Neural progenitor cell (in vitro differentiated cells): ENCODE measurements at regions not wholly inside any gene's neighbourhood (a gene's known extent, or its start where the extent isn't known, plus 50 kb on each side); places are given as distances from the start of the nearest gene placed in this dataset.

ENCODE experiments used
- DNase-seq: peaks from one replicate; pipeline ENCODE4 v3.0.0-alpha.2; 2016; ENCODE audit warnings: low spot score
- H2AFZ ChIP-seq: fragments of 200-600 bp; sonication (generic); replicated peaks from 2 replicates; pipeline ENCODE4 v1.6.1; 2016; ENCODE audit warnings: antibody characterized with exemption
- H3F3A ChIP-seq: fragments of 200-600 bp; sonication (generic); 2 replicates; pipeline ENCODE4 v1.6.1; 2016; ENCODE audit warnings: antibody characterized with exemption, low read depth
- H3K27ac ChIP-seq: fragments of 200-600 bp; sonication (generic); 2 replicates; pipeline ENCODE4 v1.5.1; 2016; ENCODE audit warnings: mild to moderate bottlenecking
- H3K27me3 ChIP-seq: fragments of 200-600 bp; sonication (generic); 2 replicates; pipeline ENCODE4 v1.6.1; 2016; ENCODE audit warnings: mild to moderate bottlenecking, moderate library complexity
- H3K36me3 ChIP-seq: fragments of 200-600 bp; sonication (generic); 2 replicates; pipeline ENCODE4 v1.5.1; 2016
- H3K4me1 ChIP-seq: fragments of 200-600 bp; sonication (generic); 2 replicates; pipeline ENCODE4 v1.6.1; 2016; ENCODE audit warnings: mixed run types
- H3K4me2 ChIP-seq: fragments of 200-600 bp; sonication (generic); 2 replicates; pipeline ENCODE4 v1.6.1; 2016
- H3K4me3 ChIP-seq: fragments of 200-600 bp; sonication (generic); 2 replicates; pipeline ENCODE4 v1.5.1; 2016
- H3K79me2 ChIP-seq: fragments of 200-600 bp; sonication (generic); 2 replicates; pipeline ENCODE4 v1.6.1; 2016; ENCODE audit warnings: low read depth
- H3K9ac ChIP-seq: fragments of 200-600 bp; sonication (generic); 2 replicates; pipeline ENCODE4 v1.6.1; 2016
- H3K9me3 ChIP-seq: fragments of 200-600 bp; sonication (generic); 2 replicates; pipeline ENCODE4 v1.5.1; 2016; ENCODE audit warnings: low read depth
- H4K20me1 ChIP-seq: fragments of 200-600 bp; sonication (generic); 2 replicates; pipeline ENCODE4 v1.6.1; 2016; ENCODE audit warnings: low read depth
- H3K27ac Mint-ChIP-seq: 3 replicates; pipeline ENCODE4 v1.8.0; 2021; ENCODE audit warnings: mixed read lengths
- H3K27me3 Mint-ChIP-seq: 2 replicates; pipeline ENCODE4 v1.8.0; 2022; ENCODE audit warnings: low read depth, mild to moderate bottlenecking, inconsistent platforms, moderate library complexity, mixed read lengths; ENCODE audit not compliant: insufficient read depth
- H3K36me3 Mint-ChIP-seq: 3 replicates; pipeline ENCODE4 v1.8.0; 2021; ENCODE audit warnings: mixed read lengths
- H3K4me1 Mint-ChIP-seq: 3 replicates; pipeline ENCODE4 v1.8.0; 2021; ENCODE audit warnings: mixed read lengths
- H3K4me3 Mint-ChIP-seq: 3 replicates; pipeline ENCODE4 v1.8.0; 2021; ENCODE audit warnings: mild to moderate bottlenecking, moderate library complexity, mixed read lengths
- H3K9me3 Mint-ChIP-seq: 3 replicates; pipeline ENCODE4 v1.8.0; 2020; ENCODE audit warnings: mixed read lengths
- EZH2 ChIP-seq: fragments of 200-600 bp; sonication (generic); IDR thresholded peaks from 2 replicates; pipeline ENCODE4 v1.6.1; 2017; ENCODE audit warnings: antibody characterized with exemption, mild to moderate bottlenecking, moderate library complexity
- EZH2phosphoT487 ChIP-seq: fragments of 200-600 bp; sonication (generic); IDR thresholded peaks from 2 replicates; pipeline ENCODE4 v1.6.1; 2017; ENCODE audit warnings: antibody characterized with exemption
- TF ChIP-seq, protein P1 (sequence below): fragments of 200-600 bp; sonication (generic); IDR thresholded peaks from 2 replicates; pipeline ENCODE4 v1.5.1; 2017; ENCODE audit warnings: antibody characterized with exemption, mild to moderate bottlenecking

DNA sequence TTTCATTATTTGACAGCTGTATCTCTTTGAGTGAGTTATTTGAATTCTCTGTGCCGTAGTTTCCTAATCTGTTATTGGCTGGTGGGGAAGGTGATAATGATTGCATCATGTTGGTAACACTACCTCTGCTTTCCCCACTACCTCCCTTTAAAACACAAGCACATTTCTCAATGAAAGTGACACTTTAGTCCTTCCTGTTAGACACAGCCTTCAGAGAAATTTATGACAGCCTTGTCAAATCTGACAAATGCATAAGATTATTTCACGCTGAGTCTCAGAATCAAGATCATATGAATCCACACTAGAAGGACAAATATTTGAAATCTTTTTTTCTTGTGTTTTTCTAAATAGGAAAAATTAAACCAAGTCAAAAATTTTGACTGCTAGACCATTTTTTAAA lies 896.1 kb downstream of the CENPC start:
- no peaks in the 10 kb centered on the region for H3K27me3 Mint-ChIP-seq
- no peaks in the 10 kb centered on the region for H3K9me3 Mint-ChIP-seq
- TF ChIP-seq EZH2phosphoT487 (no peak), EZH2 (no peak)
- TF ChIP-seq, protein P1, sequence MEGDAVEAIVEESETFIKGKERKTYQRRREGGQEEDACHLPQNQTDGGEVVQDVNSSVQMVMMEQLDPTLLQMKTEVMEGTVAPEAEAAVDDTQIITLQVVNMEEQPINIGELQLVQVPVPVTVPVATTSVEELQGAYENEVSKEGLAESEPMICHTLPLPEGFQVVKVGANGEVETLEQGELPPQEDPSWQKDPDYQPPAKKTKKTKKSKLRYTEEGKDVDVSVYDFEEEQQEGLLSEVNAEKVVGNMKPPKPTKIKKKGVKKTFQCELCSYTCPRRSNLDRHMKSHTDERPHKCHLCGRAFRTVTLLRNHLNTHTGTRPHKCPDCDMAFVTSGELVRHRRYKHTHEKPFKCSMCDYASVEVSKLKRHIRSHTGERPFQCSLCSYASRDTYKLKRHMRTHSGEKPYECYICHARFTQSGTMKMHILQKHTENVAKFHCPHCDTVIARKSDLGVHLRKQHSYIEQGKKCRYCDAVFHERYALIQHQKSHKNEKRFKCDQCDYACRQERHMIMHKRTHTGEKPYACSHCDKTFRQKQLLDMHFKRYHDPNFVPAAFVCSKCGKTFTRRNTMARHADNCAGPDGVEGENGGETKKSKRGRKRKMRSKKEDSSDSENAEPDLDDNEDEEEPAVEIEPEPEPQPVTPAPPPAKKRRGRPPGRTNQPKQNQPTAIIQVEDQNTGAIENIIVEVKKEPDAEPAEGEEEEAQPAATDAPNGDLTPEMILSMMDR = no peak
- H3K27me3 ChIP-seq = no peaks in the 10 kb centered on the region
- H3K36me3 Mint-ChIP-seq = no peaks in the 10 kb centered on the region
- DNase-seq = no peak
- no peaks in the 10 kb centered on the region for H4K20me1 ChIP-seq
- no peaks in the 10 kb centered on the region for H3F3A ChIP-seq
- H3K36me3 ChIP-seq = no peaks in the 10 kb centered on the region
- no peak overlapping the region for H2AFZ ChIP-seq
- H3K4me1 ChIP-seq = no peaks in the 10 kb centered on the region
- H3K4me3 ChIP-seq = no peak overlapping the region
- no peak overlapping the region for H3K4me2 ChIP-seq
- no peak overlapping the region for H3K4me3 Mint-ChIP-seq
- no peak overlapping the region for H3K27ac Mint-ChIP-seq
- no peaks in the 10 kb centered on the region for H3K9me3 ChIP-seq
- no peaks in the 10 kb centered on the region for H3K79me2 ChIP-seq
- no peak overlapping the region for H3K27ac ChIP-seq
- H3K4me1 Mint-ChIP-seq = no peaks in the 10 kb centered on the region
- H3K9ac ChIP-seq = no peak overlapping the region

- DNase-seq = no peak
- no peak overlapping the region for H3K4me2 ChIP-seq
Measured at GRCh38 chr4:66647926-66648325, 897.4 kb downstream of the CENPC start.

GRCh38 chr4:66647476-66647875 lies 897.8 kb downstream of the CENPC start:
- Histone ChIP-seq H3K9ac (no peak overlapping the region), H3K27me3 (no peaks in the 10 kb centered on the region), H3K36me3 (no peaks in the 10 kb centered on the region), H3K9me3 (no peaks in the 10 kb centered on the region), H2AFZ (no peak overlapping the region), H3K4me3 (no peak overlapping the region), H4K20me1 (no peaks in the 10 kb centered on the region), H3K27ac (no peak overlapping the region), H3K4me2 (no peak overlapping the region), H3K4me1 (no peaks in the 10 kb centered on the region), H3F3A (no peaks in the 10 kb centered on the region), H3K79me2 (no peaks in the 10 kb centered on the region)
- H3K4me1 Mint-ChIP-seq = no peaks in the 10 kb centered on the region
- TF ChIP-seq EZH2phosphoT487 (no peak), EZH2 (no peak)
- TF ChIP-seq, protein P1 = no peak
- no peaks in the 10 kb centered on the region for H3K9me3 Mint-ChIP-seq
- no peaks in the 10 kb centered on the region for H3K27me3 Mint-ChIP-seq
- H3K36me3 Mint-ChIP-seq = no peaks in the 10 kb centered on the region
- H3K4me3 Mint-ChIP-seq = no peak overlapping the region
- no peak for DNase-seq
- H3K27ac Mint-ChIP-seq = no peak overlapping the region

More at GRCh38 chr4:66647926-66648325, 897.4 kb downstream of the CENPC start:
- TF ChIP-seq, protein P1 = no peak
- TF ChIP-seq EZH2phosphoT487 (no peak), EZH2 (no peak)
- Histone ChIP-seq H3F3A (no peaks in the 10 kb centered on the region), H3K4me3 (no peak overlapping the region), H3K9me3 (no peaks in the 10 kb centered on the region), H3K79me2 (no peaks in the 10 kb centered on the region), H2AFZ (no peak overlapping the region), H3K27ac (no peak overlapping the region), H4K20me1 (no peaks in the 10 kb centered on the region), H3K27me3 (no peaks in the 10 kb centered on the region), H3K9ac (no peak overlapping the region), H3K36me3 (no peaks in the 10 kb centered on the region), H3K4me1 (no peaks in the 10 kb centered on the region)
- Mint-ChIP-seq H3K27ac (no peak overlapping the region), H3K9me3 (no peaks in the 10 kb centered on the region), H3K4me3 (no peak overlapping the region), H3K4me1 (no peaks in the 10 kb centered on the region), H3K27me3 (no peaks in the 10 kb centered on the region), H3K36me3 (no peaks in the 10 kb centered on the region)
